Fibroblast of mammary gland (primary cell): ENCODE measurements at regions not wholly inside any gene's neighbourhood (a gene's known extent, or its start where the extent isn't known, plus 50 kb on each side); places are given as distances from the start of the nearest gene placed in this dataset.

Experiments
- DNase-seq: peaks from one replicate; pipeline ENCODE4 v3.0.0-alpha.2; 2010; ENCODE audit warnings: low read depth
- H3K4me3 ChIP-seq: 2 replicates; pipeline ENCODE4 v1.5.1; 2011; ENCODE audit warnings: low read depth, mild to moderate bottlenecking, low read length, moderate library complexity; ENCODE audit not compliant: control insufficient read depth
- CTCF ChIP-seq: conservative IDR thresholded peaks from 2 replicates; pipeline ENCODE4 v1.5.1; 2011; ENCODE audit warnings: low read depth, low read length, inconsistent platforms; ENCODE audit not compliant: control insufficient read depth, insufficient read depth

GRCh38 chr16:50459496-50460080 is 88.6 kb upstream of the NKD1 start:
- no peak for TF ChIP-seq CTCF
- H3K4me3 ChIP-seq, result no peak overlapping the region
- DNase-seq, result no peak

GRCh38 chr16:50458667-50459495 is 89.3 kb upstream of the NKD1 start:
- no peak for DNase-seq
- no peak for TF ChIP-seq CTCF
- H3K4me3 ChIP-seq, result no peak overlapping the region

- DNase-seq, result no peak
- TF ChIP-seq CTCF, result no peak
- H3K4me3 ChIP-seq, result no peak overlapping the region
Observed at GRCh38 chr16:50457979-50458491, 89.2 kb upstream of the BRD7 start.

- no peak for TF ChIP-seq CTCF
- no peak for DNase-seq
- H3K4me3 ChIP-seq, result no peak overlapping the region
Observed at GRCh38 chr16:50457423-50457822, 88.6 kb upstream of the BRD7 start.

- no peak for DNase-seq
Observed at GRCh38 chr16:50455288-50455845, 86.6 kb upstream of the BRD7 start.

GRCh38 chr16:50453446-50453845 is 84.7 kb upstream of the BRD7 start:
- no peak for TF ChIP-seq CTCF
- DNase-seq, result no peak
- H3K4me3 ChIP-seq, result no peak overlapping the region

More at GRCh38 chr16:50455288-50455845, 86.6 kb upstream of the BRD7 start:
- TF ChIP-seq CTCF, result no peak
- no peak overlapping the region for H3K4me3 ChIP-seq
